AG04450 (cell line): ENCODE measurements at regions not wholly inside any gene's neighbourhood (a gene's known extent, or its start where the extent isn't known, plus 50 kb on each side); places are given as distances from the start of the nearest gene placed in this dataset.

Experiments used
- CTCF ChIA-PET: fragments of 300-600, 350-600 bp; formaldehyde crosslinking; extraction: SDS; loops from one replicate; lab custom pipeline; 2022; ENCODE audit warnings: antibody characterized with exemption, inconsistent platforms; lab: Charles Lee
- POLR2A ChIA-PET: fragments of 350-600 bp; formaldehyde crosslinking; extraction: SDS; loops from one replicate; lab custom pipeline; 2021; ENCODE audit warnings: antibody characterized with exemption, inconsistent platforms; lab: Yijun Ruan, JAX
- DNase-seq: peaks from one replicate; pipeline ENCODE4 v3.0.0-alpha.2; 2011; ENCODE audit warnings: low read depth, low spot score
- H3K27ac ChIP-seq: one replicate; pipeline ENCODE4 v1.5.1; 2012; ENCODE audit warnings: low read depth, low read length, control low read depth
- H3K27me3 ChIP-seq: one replicate; pipeline ENCODE4 v1.6.0; 2012; ENCODE audit warnings: low read length; ENCODE audit not compliant: control insufficient read depth, insufficient read depth
- H3K4me3 ChIP-seq: 2 replicates; pipeline ENCODE4 v1.5.1; 2011; ENCODE audit warnings: mild to moderate bottlenecking, low read depth, low read length, control low read depth
- H3K9me3 ChIP-seq: 2 replicates; pipeline ENCODE4 v1.5.1; 2012; ENCODE audit warnings: low read length; ENCODE audit not compliant: control insufficient read depth, insufficient read depth
- CTCF ChIP-seq: IDR thresholded peaks from 2 replicates; pipeline ENCODE4 v1.5.1; 2011; ENCODE audit warnings: low read depth, low read length, control low read depth, inconsistent platforms

- ChIA-PET CTCF (no interaction called here), POLR2A (no interaction called here)
- TF ChIP-seq CTCF: no peak
- no peak overlapping the region for H3K27ac ChIP-seq
- no peaks in the 10 kb centered on the region for H3K27me3 ChIP-seq
- no peak overlapping the region for H3K4me3 ChIP-seq
- no peaks in the 10 kb centered on the region for H3K9me3 ChIP-seq
- DNase-seq: no peak
Measured at GRCh38 chr10:53003094-53003493, 230.5 kb upstream of the MBL2 start.

GRCh38 chr10:52999681-53000080 lies 227.1 kb upstream of the MBL2 start:
- Histone ChIP-seq H3K4me3 (no peak overlapping the region), H3K9me3 (no peaks in the 10 kb centered on the region), H3K27me3 (no peaks in the 10 kb centered on the region), H3K27ac (no peak overlapping the region)
- TF ChIP-seq CTCF: no peak
- DNase-seq: no peak
- ChIA-PET CTCF (no interaction called here), POLR2A (no interaction called here)

- H3K4me3 ChIP-seq: no peak overlapping the region
- H3K27me3 ChIP-seq: no peaks in the 10 kb centered on the region
- H3K9me3 ChIP-seq: no peaks in the 10 kb centered on the region
- POLR2A ChIA-PET: no interaction called here
- H3K27ac ChIP-seq: no peak overlapping the region
- CTCF ChIA-PET: no interaction called here
- no peak for DNase-seq
- TF ChIP-seq CTCF: no peak
Measured at GRCh38 chr10:52999258-52999657, 226.7 kb upstream of the MBL2 start.

- Histone ChIP-seq H3K4me3 (no peak overlapping the region), H3K9me3 (no peaks in the 10 kb centered on the region), H3K27me3 (no peaks in the 10 kb centered on the region), H3K27ac (no peak overlapping the region)
- CTCF ChIA-PET: no interaction called here
- no peak for DNase-seq
- POLR2A ChIA-PET: no interaction called here
- TF ChIP-seq CTCF: no peak
Measured at GRCh38 chr10:52997007-52997406, 224.4 kb upstream of the MBL2 start.

- DNase-seq: no peak
- H3K9me3 ChIP-seq: no peaks in the 10 kb centered on the region
- no peak overlapping the region for H3K27ac ChIP-seq
- TF ChIP-seq CTCF: no peak
- H3K27me3 ChIP-seq: no peaks in the 10 kb centered on the region
- ChIA-PET CTCF (no interaction called here), POLR2A (no interaction called here)
- no peak overlapping the region for H3K4me3 ChIP-seq
Measured at GRCh38 chr10:52994370-52994769, 221.8 kb upstream of the MBL2 start.
